Fibroblast of skin of right quadriceps (primary cell): ENCODE measurements at regions not wholly inside any gene's neighbourhood (a gene's known extent, or its start where the extent isn't known, plus 50 kb on each side); places are given as distances from the start of the nearest gene placed in this dataset.
"Not testable (repeated sequence)": the region's sequence is repeated elsewhere in the genome, so short reads cannot be mapped to it uniquely, and the experiment has no call there.

Experiments
- DNase-seq: peaks from one replicate; pipeline ENCODE4 v3.0.0-alpha.2; 2013

GRCh38 chr1:230475856-230476621, 49.9 kb upstream of the PGBD5 start:
- DNase-seq = not testable (repeated sequence)
